VCaP (cell line): ENCODE measurements at regions not wholly inside any gene's neighbourhood (a gene's known extent, or its start where the extent isn't known, plus 50 kb on each side); places are given as distances from the start of the nearest gene placed in this dataset.
"Not testable (repeated sequence)": the region's sequence is repeated elsewhere in the genome, so short reads cannot be mapped to it uniquely, and the experiment has no call there.

ENCODE experiments used
- H3K27ac ChIP-seq: fragments of 450-650 bp; 2 replicates; pipeline ENCODE4 v1.5.1; 2017
- CTCF ChIP-seq: fragments of 450-650 bp; conservative IDR thresholded peaks from 2 replicates; pipeline ENCODE4 v1.5.1; 2017; ENCODE audit warnings: mild to moderate bottlenecking, moderate library complexity

DNA sequence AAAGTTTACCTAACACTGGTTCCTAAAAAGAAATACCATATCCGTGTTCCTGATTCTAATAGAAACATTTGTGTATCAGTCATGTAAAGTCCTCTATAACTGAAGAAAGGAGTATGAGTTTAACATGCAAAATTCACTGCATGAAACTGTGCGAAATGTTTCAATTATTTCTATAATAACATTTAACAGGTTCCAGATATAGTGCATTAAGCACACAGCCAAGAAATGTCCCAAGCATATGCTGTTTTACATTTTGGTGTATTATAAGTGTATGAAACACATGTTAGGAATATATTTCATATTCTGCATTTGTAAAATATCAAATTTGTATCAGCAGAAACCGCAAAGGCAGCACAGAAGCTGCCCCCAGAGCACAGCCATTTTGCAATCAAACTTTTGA lies 764.9 kb downstream of the KCNJ2 start:
- TF ChIP-seq CTCF, result no peak
- H3K27ac ChIP-seq, result no peak overlapping the region

DNA sequence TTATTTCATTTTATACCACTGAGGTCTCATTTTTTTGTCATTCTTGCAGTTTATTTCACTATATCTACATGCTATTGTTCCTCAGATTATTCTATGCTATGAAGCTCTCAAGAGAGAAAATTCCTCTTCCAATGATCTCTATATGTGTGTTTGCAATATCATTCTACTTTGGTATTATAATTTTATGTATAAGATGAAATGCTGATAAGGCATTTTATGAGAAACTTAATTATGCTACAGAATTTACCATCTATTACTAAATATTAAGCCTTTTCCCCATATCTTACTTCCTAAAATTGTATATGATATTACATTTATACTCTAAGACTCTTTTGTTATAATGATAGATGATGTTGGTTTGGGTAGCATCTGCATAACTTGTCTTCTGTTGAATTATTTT lies 765.5 kb downstream of the KCNJ2 start:
- no peak for TF ChIP-seq CTCF
- no peak overlapping the region for H3K27ac ChIP-seq

DNA sequence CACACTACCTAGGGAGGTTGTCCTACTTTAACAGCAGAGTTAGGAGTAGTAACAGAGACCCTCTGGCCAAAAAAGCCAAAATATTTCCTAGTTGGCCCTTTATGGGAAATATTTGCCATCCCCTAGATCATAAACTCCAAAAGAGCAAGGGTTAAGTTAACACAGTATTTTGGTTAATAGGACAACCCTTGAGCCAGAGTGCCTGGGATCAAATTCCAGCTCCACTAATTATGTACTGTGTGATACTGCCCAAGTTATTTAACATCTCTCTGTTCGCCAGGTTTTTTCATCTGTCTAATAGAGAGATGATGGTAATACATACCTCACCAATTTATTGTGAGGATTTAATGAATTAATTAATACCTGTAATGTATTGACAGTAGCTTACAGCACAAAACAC lies 767.4 kb downstream of the KCNJ2 start:
- H3K27ac ChIP-seq, result no peak overlapping the region
- TF ChIP-seq CTCF, result no peak

DNA sequence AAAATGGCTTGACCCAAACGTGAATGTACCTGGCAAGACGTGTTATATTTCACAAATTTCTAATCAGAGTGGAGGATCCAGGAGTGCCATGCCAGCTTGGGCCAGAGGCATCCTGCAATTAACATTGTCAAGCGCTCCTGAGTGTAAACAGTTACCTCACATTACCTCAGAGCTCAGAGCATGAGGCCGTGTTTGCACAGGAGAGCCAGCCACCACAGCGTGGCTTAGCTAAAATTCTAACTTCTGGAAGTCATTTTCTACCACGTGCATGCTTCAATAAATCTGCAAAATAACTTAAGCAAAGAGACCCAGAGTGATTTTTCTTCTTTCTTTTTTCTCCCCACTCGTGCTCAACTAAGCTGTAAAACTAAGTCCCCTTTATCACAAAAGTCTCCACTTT lies 769.0 kb downstream of the KCNJ2 start:
- TF ChIP-seq CTCF, result no peak

GRCh38 chr17:70945386-70945785 lies 776.1 kb downstream of the KCNJ2 start:
- TF ChIP-seq CTCF, result no peak
- no peak overlapping the region for H3K27ac ChIP-seq

More for the DNA sequence above, 769.0 kb downstream of the KCNJ2 start:
- H3K27ac ChIP-seq, result peak overlapping the region; percentile 31

DNA sequence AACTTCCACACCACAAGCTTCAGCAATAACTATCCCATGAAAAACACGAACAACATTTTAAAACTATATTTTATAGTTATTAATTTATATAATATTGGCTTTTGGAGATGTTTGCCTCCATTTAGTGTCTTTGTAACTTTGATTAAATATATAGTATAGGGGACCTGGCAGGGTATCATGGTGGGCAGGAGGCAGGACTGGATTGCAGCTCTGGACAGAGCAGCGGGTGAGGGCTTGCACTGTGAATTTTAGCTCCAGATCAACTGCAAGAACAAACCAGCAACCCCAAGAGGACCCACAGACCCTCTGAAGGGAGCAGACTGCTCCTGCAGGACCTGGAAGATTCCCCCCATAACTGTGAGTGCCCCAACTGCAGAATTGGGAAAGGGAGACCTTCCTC lies 777.9 kb downstream of the KCNJ2 start:
- H3K27ac ChIP-seq, result no peak overlapping the region
- no peak for TF ChIP-seq CTCF

DNA sequence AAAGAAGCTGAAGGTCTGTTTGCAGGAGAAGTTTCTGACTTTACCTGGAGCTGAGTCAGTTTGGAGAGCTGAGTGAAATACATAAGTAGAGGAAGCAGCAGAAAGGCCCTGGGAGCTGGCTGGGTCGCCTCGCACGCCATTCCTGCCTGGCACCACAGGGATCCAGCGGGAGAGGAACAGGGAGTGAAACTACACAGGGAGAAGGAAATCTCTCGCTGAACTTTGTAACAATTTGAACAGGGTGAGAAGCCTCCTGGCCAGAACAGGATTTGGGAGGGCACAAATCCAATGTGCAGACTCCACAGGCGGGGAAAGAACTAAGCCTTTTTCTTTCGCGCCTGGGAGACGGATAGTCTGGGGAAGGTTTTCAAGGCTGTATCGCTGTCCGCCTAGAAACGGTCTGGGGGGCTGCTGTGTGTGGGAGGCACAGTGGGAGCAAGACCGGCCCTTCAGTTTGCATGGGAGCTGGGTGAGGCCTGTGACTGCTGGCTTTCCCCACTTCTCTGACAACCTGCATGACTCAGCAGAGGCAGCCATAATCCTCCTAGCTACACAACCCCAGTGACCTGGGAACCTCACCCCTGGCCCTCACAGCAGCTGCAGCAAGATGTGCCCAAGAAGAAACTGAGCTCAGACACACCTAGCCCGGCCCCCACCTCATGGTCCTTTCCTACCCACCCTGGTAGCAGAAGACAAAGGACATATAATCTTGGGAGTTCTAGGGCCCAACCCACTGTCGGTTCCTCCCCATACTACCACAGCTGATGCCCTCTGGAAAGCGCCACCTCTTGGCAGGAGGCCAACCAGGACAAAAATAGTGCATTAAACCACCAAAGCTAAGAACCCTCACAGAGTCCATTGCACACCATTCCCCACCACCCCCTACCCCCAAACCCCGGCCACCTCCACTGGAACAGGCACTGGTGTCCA lies 778.6 kb downstream of the KCNJ2 start:
- no peak for TF ChIP-seq CTCF
- no peak overlapping the region for H3K27ac ChIP-seq

DNA sequence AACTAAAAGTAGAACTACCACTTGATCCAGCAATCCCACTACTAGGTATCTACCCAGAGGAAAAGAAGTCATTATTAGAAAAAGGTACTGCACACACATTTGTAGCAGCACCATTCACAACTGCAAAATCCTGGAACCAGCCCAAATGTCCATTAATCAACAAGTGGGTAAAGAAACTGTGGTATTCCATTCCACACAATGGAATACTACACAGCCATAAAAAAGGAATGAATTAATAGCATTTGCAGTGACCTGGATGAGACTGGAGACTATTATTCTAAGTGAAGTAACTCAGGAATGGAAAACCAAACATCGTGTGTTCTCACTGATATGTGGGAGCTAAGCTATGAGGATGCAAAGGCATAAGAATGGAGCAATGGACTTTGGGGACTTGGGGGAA lies 783.8 kb downstream of the KCNJ2 start:
- H3K27ac ChIP-seq, result not testable (repeated sequence)
